Stimulated activated CD8-positive, alpha-beta memory T cell treated with anti-CD3 and anti-CD28 coated beads, Interleukin-2, amount 100 ng/mL, for 1 hour (primary cell): ENCODE measurements at regions not wholly inside any gene's neighbourhood (a gene's known extent, or its start where the extent isn't known, plus 50 kb on each side); places are given as distances from the start of the nearest gene placed in this dataset.

Experiments
- DNase-seq, 2 donors: peaks; one replicate each; pipeline ENCODE4 v3.0.0-alpha.2; 2020; ENCODE audit warnings: low read depth in 2 of 2

GRCh38 chr2:38509947-38510326 is 92.8 kb downstream of the HNRNPLL start:
- DNase-seq = no peak

GRCh38 chr2:38509314-38509946 is 93.3 kb downstream of the HNRNPLL start:
- DNase-seq = no peak

GRCh38 chr2:38508311-38509039 is 94.3 kb downstream of the HNRNPLL start:
- DNase-seq = peak; percentile 51 to 65

GRCh38 chr2:38507712-38508111 is 95.0 kb downstream of the HNRNPLL start:
- no peak for DNase-seq

GRCh38 chr2:38505779-38506178 is 96.9 kb downstream of the HNRNPLL start:
- DNase-seq = no peak

- DNase-seq = no peak
Measured at GRCh38 chr2:38504169-38504568, 98.6 kb downstream of the HNRNPLL start.

- no peak for DNase-seq
Measured at GRCh38 chr2:38502107-38502506, 100.6 kb downstream of the HNRNPLL start.

GRCh38 chr2:38500283-38500634 is 102.5 kb downstream of the HNRNPLL start:
- DNase-seq = no peak

- DNase-seq = no peak
Measured at GRCh38 chr2:38499548-38500282, 103.0 kb downstream of the HNRNPLL start.

- DNase-seq = no peak
Measured at GRCh38 chr2:38498045-38498481, 104.7 kb downstream of the HNRNPLL start.

GRCh38 chr2:38497670-38498037 is 105.1 kb downstream of the HNRNPLL start:
- DNase-seq = no peak

GRCh38 chr2:38496927-38497669 is 105.6 kb downstream of the HNRNPLL start:
- DNase-seq = no peak

- DNase-seq = no peak
Measured at GRCh38 chr2:38495880-38496279, 106.8 kb downstream of the HNRNPLL start.

- no peak for DNase-seq
Measured at GRCh38 chr2:38494394-38494793, 108.3 kb downstream of the HNRNPLL start.

- DNase-seq = no peak
Measured at GRCh38 chr2:38492042-38492615, 110.6 kb downstream of the HNRNPLL start.

GRCh38 chr2:38491436-38491835 is 111.3 kb downstream of the HNRNPLL start:
- DNase-seq = no peak

- no peak for DNase-seq
Measured at GRCh38 chr2:38489846-38490245, 112.8 kb upstream of the ATL2 start.

GRCh38 chr2:38487852-38488251 is 110.8 kb upstream of the ATL2 start:
- DNase-seq = no peak

GRCh38 chr2:38486213-38487026 is 109.3 kb upstream of the ATL2 start:
- DNase-seq = no peak

GRCh38 chr2:38485734-38486133 is 108.7 kb upstream of the ATL2 start:
- no peak for DNase-seq

- no peak for DNase-seq
Measured at GRCh38 chr2:38484957-38485356, 107.9 kb upstream of the ATL2 start.
